ENCODE measurements at regions not wholly inside any gene's neighbourhood (a gene's known extent, or its start where the extent isn't known, plus 50 kb on each side); places are given as distances from the start of the nearest gene placed in this dataset.

DNA sequence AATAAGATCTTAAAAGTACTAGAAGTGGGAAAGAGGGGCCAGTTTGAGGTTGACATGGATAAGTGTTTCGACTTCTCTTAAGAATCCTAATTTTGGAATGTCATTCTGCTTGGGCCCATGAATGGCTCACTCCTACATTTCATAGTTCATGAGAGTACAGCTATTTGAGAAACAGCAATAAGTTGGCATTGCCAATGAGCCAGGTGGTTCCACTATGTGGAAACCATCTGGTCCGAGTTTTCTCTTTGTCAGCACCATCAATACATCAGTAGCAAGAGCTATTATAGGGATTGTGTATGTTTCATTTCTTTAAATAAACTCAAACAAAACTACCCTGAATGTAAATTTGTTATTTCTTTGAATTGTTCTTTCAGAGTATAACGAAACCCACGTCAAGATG, 78.1 kb upstream of the NEBL start:
- Mint-ChIP-seq H3K4me3 (ENCODE audit: unreplicated experiment) (no peak overlapping the region), H3K4me1 (ENCODE audit: low read depth, unreplicated experiment) (no peaks in the 10 kb centered on the region), H3K36me3 (ENCODE audit: unreplicated experiment) (no peaks in the 10 kb centered on the region), H3K27ac (ENCODE audit: unreplicated experiment) (no peak overlapping the region), H3K27me3 (ENCODE audit: unreplicated experiment) (peaks cover 2% of the 10 kb centered on the region), H3K9me3 (ENCODE audit: unreplicated experiment) (no peaks in the 10 kb centered on the region)
- no peak for DNase-seq
- TF ChIP-seq, protein P1, sequence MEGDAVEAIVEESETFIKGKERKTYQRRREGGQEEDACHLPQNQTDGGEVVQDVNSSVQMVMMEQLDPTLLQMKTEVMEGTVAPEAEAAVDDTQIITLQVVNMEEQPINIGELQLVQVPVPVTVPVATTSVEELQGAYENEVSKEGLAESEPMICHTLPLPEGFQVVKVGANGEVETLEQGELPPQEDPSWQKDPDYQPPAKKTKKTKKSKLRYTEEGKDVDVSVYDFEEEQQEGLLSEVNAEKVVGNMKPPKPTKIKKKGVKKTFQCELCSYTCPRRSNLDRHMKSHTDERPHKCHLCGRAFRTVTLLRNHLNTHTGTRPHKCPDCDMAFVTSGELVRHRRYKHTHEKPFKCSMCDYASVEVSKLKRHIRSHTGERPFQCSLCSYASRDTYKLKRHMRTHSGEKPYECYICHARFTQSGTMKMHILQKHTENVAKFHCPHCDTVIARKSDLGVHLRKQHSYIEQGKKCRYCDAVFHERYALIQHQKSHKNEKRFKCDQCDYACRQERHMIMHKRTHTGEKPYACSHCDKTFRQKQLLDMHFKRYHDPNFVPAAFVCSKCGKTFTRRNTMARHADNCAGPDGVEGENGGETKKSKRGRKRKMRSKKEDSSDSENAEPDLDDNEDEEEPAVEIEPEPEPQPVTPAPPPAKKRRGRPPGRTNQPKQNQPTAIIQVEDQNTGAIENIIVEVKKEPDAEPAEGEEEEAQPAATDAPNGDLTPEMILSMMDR (IDR thresholded peaks at IDR 0.05; ENCODE audit: partially characterized antibody, unreplicated experiment), result no peak

DNA sequence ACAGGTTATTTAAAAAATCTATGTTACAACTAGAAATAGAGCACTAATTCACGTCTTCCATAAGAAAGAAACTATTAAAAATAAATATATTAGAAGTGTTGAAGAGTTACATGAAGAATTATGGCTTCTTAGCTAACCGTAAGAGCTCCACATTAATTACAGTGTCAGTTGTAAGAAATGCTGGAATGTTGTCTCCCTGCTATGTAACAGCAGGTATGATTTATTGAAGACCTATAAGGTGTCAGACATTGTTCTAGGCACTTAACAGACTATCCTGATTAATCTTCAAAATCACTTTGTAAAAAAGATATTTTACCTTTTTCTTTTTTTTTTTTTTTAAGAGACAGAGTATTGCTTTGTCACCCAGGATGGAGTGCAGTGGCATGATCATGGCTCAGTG, 75.8 kb upstream of the NEBL start:
- H3K27ac Mint-ChIP-seq (ENCODE audit: unreplicated experiment), result no peak overlapping the region
- no peaks in the 10 kb centered on the region for H3K9me3 Mint-ChIP-seq (ENCODE audit: unreplicated experiment)
- H3K27me3 Mint-ChIP-seq (ENCODE audit: unreplicated experiment), result no peaks in the 10 kb centered on the region
- TF ChIP-seq, protein P1 (IDR thresholded peaks at IDR 0.05; ENCODE audit: partially characterized antibody, unreplicated experiment), result no peak
- no peaks in the 10 kb centered on the region for H3K36me3 Mint-ChIP-seq (ENCODE audit: unreplicated experiment)
- H3K4me3 Mint-ChIP-seq (ENCODE audit: unreplicated experiment), result no peak overlapping the region
- no peak for DNase-seq
- no peaks in the 10 kb centered on the region for H3K4me1 Mint-ChIP-seq (ENCODE audit: low read depth, unreplicated experiment)

DNA sequence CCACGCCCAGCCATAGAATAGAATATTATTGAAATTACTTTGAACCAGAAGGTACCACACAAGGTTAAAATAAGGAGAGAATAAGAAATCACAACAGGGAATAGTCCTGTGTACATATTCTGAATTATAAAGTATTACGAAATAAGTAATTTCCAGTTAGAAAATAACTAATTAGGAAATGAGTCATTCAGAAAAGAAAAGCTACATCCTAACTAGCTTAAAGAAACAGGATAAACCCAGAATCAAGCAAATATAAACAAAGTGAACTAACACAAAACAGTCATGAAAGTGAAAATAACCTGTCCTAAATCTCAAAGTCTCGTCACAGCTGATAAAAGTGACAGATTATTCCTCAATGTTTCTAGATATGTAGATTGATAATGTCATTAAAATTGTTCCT, 74.8 kb upstream of the NEBL start:
- H3K36me3 Mint-ChIP-seq (ENCODE audit: unreplicated experiment), result no peaks in the 10 kb centered on the region
- no peak overlapping the region for H3K27ac Mint-ChIP-seq (ENCODE audit: unreplicated experiment)
- TF ChIP-seq, protein P1 (IDR thresholded peaks at IDR 0.05; ENCODE audit: partially characterized antibody, unreplicated experiment), result no peak
- H3K9me3 Mint-ChIP-seq (ENCODE audit: unreplicated experiment), result no peaks in the 10 kb centered on the region
- H3K4me1 Mint-ChIP-seq (ENCODE audit: low read depth, unreplicated experiment), result no peaks in the 10 kb centered on the region
- no peak overlapping the region for H3K4me3 Mint-ChIP-seq (ENCODE audit: unreplicated experiment)
- no peaks in the 10 kb centered on the region for H3K27me3 Mint-ChIP-seq (ENCODE audit: unreplicated experiment)
- DNase-seq, result no peak

DNA sequence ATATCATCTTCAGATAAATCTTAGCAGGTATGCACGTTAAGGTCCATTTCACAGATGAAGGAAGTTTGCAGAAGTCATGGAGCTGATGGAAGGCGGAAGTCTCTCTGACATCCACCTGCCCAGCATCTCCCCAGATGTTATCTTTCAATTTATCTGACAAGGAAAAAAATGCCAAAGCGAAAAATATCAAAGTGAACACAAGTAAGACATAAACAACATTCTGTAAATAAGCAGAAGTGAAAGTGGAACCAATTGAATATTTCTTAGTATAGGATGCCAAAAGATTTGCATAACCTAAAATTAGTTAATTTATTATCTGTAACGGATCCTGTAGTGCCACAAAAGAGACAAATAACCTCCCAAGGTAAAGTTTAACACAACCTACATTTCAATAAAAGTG, 73.6 kb upstream of the NEBL start:
- Mint-ChIP-seq H3K36me3 (ENCODE audit: unreplicated experiment) (no peaks in the 10 kb centered on the region), H3K27me3 (ENCODE audit: unreplicated experiment) (no peaks in the 10 kb centered on the region), H3K9me3 (ENCODE audit: unreplicated experiment) (no peaks in the 10 kb centered on the region), H3K4me1 (ENCODE audit: low read depth, unreplicated experiment) (no peaks in the 10 kb centered on the region), H3K4me3 (ENCODE audit: unreplicated experiment) (no peak overlapping the region), H3K27ac (ENCODE audit: unreplicated experiment) (no peak overlapping the region)
- TF ChIP-seq, protein P1 (IDR thresholded peaks at IDR 0.05; ENCODE audit: partially characterized antibody, unreplicated experiment), result no peak
- DNase-seq, result no peak

DNA sequence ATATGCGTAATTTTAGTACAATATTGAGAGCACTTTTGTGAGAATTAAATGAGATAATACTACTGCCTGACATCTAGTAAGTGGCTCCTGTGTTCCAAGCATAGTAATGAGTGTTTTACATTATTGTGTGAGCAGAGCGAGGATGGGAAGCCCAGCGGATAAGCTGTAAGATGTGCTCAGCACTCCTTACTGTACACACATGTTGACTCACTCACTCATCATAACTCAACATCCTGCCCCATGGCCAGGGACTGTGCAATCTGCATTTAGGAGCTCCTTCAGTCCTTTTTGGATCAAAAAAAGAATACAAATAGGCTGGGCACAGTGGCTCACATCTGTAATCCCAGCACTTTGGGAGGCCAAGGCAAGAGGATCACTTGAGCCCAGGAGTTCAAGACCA, 72.9 kb upstream of the NEBL start:
- Mint-ChIP-seq H3K9me3 (ENCODE audit: unreplicated experiment) (no peaks in the 10 kb centered on the region), H3K27ac (ENCODE audit: unreplicated experiment) (no peak overlapping the region), H3K27me3 (ENCODE audit: unreplicated experiment) (no peaks in the 10 kb centered on the region), H3K36me3 (ENCODE audit: unreplicated experiment) (no peaks in the 10 kb centered on the region), H3K4me1 (ENCODE audit: low read depth, unreplicated experiment) (no peaks in the 10 kb centered on the region), H3K4me3 (ENCODE audit: unreplicated experiment) (no peak overlapping the region)
- TF ChIP-seq, protein P1 (IDR thresholded peaks at IDR 0.05; ENCODE audit: partially characterized antibody, unreplicated experiment), result no peak
- DNase-seq, result no peak
